MM.1S (cell line): ENCODE measurements at regions not wholly inside any gene's neighbourhood (a gene's known extent, or its start where the extent isn't known, plus 50 kb on each side); places are given as distances from the start of the nearest gene placed in this dataset.

Source experiments
- DNase-seq: peaks from one replicate; pipeline ENCODE4 v3.0.0-alpha.2; 2015
- H2AFZ ChIP-seq: fragments of 300-600 bp; sonication (generic); 2 replicates; pipeline ENCODE4 v1.6.0; 2016; ENCODE audit warnings: antibody characterized with exemption, low read length
- H3F3A ChIP-seq: fragments of 300-600 bp; sonication (generic); 2 replicates; pipeline ENCODE4 v1.6.1; 2016; ENCODE audit warnings: mild to moderate bottlenecking, antibody characterized with exemption, low read length, moderate library complexity, mixed read lengths; ENCODE audit not compliant: insufficient read depth
- H3K27ac ChIP-seq: fragments of 300-600 bp; sonication (generic); 2 replicates; pipeline ENCODE4 v1.5.1; 2016; ENCODE audit warnings: mild to moderate bottlenecking, low read length
- H3K27me3 ChIP-seq: fragments of 300-600 bp; sonication (generic); replicated peaks from 2 replicates; pipeline ENCODE4 v1.6.0; 2016; ENCODE audit warnings: low read length; ENCODE audit not compliant: insufficient read depth
- H3K36me3 ChIP-seq: fragments of 300-600 bp; sonication (generic); replicated peaks from 2 replicates; pipeline ENCODE4 v1.6.1; 2016; ENCODE audit warnings: mild to moderate bottlenecking, low read length, mixed read lengths; ENCODE audit not compliant: insufficient read depth
- H3K4me1 ChIP-seq: fragments of 300-600 bp; sonication (generic); 2 replicates; pipeline ENCODE4 v1.6.1; 2016; ENCODE audit warnings: low read length, mixed read lengths
- H3K4me2 ChIP-seq: fragments of 300-600 bp; sonication (generic); 2 replicates; pipeline ENCODE4 v1.6.0; 2016; ENCODE audit warnings: low read depth, low read length
- H3K4me3 ChIP-seq: fragments of 300-600 bp; sonication (generic); 2 replicates; pipeline ENCODE4 v1.5.1; 2016; ENCODE audit warnings: low read length, mixed read lengths
- H3K79me2 ChIP-seq: fragments of 300-600 bp; sonication (generic); 2 replicates; pipeline ENCODE4 v1.6.1; 2016; ENCODE audit warnings: mixed run types, low read length, mixed read lengths
- H3K9ac ChIP-seq: fragments of 300-600 bp; sonication (generic); 2 replicates; pipeline ENCODE4 v1.6.1; 2016; ENCODE audit warnings: low read length, mixed read lengths
- H3K9me2 ChIP-seq: fragments of 300-600 bp; sonication (generic); replicated peaks from 2 replicates; pipeline ENCODE4 v1.6.1; 2016; ENCODE audit warnings: mild to moderate bottlenecking, low read length, mixed read lengths; ENCODE audit not compliant: insufficient read depth
- H3K9me3 ChIP-seq: fragments of 300-600 bp; sonication (generic); replicated peaks from 2 replicates; pipeline ENCODE4 v1.6.1; 2016; ENCODE audit warnings: mild to moderate bottlenecking, low read length, mixed read lengths; ENCODE audit not compliant: insufficient read depth
- H4K20me1 ChIP-seq: fragments of 300-600 bp; sonication (generic); 2 replicates; pipeline ENCODE4 v1.6.1; 2016; ENCODE audit warnings: mild to moderate bottlenecking, low read length, moderate library complexity, mixed read lengths; ENCODE audit not compliant: insufficient read depth
- CTCF ChIP-seq: fragments of 300-600 bp; sonication (generic); IDR thresholded peaks from 2 replicates; pipeline ENCODE4 v1.5.1; 2016; ENCODE audit warnings: antibody characterized with exemption, low read length, mixed read lengths
- EZH2 ChIP-seq: fragments of 300-600 bp; sonication (generic); optimal IDR thresholded peaks from 2 replicates; pipeline ENCODE3; 2017; ENCODE audit warnings: low read depth, mild to moderate bottlenecking, antibody characterized with exemption, low read length, mixed read lengths
- EZH2phosphoT487 ChIP-seq: fragments of 300-600 bp; sonication (generic); IDR thresholded peaks from 2 replicates; pipeline ENCODE4 v1.6.1; 2018; ENCODE audit warnings: antibody characterized with exemption, low read length

- H3K4me2 ChIP-seq = no peak overlapping the region
- H3K27me3 ChIP-seq = peaks cover 85% of the 10 kb centered on the region
- no peaks in the 10 kb centered on the region for H3K79me2 ChIP-seq
- H3F3A ChIP-seq = no peaks in the 10 kb centered on the region
- H3K36me3 ChIP-seq = no peaks in the 10 kb centered on the region
- no peak for DNase-seq
- no peak for TF ChIP-seq EZH2phosphoT487
- TF ChIP-seq EZH2 = no peak
- TF ChIP-seq CTCF = no peak
- H3K4me1 ChIP-seq = no peaks in the 10 kb centered on the region
- no peak overlapping the region for H2AFZ ChIP-seq
- no peaks in the 10 kb centered on the region for H4K20me1 ChIP-seq
- H3K9me2 ChIP-seq = no peaks in the 10 kb centered on the region
- H3K4me3 ChIP-seq = no peak overlapping the region
- no peaks in the 10 kb centered on the region for H3K9me3 ChIP-seq
- no peak overlapping the region for H3K9ac ChIP-seq
- H3K27ac ChIP-seq = no peak overlapping the region
Observed at GRCh38 chr1:5488448-5488847, 503.8 kb downstream of the NPHP4 start.

GRCh38 chr1:5485968-5486696 lies 506.1 kb downstream of the NPHP4 start:
- Histone ChIP-seq H3K27me3 (peaks cover 84% of the 10 kb centered on the region), H3K9me3 (no peaks in the 10 kb centered on the region), H2AFZ (no peak overlapping the region), H3K4me3 (no peak overlapping the region), H3K36me3 (no peaks in the 10 kb centered on the region), H3K9ac (no peak overlapping the region), H3K4me2 (no peak overlapping the region), H3K79me2 (no peaks in the 10 kb centered on the region), H4K20me1 (no peaks in the 10 kb centered on the region), H3K27ac (no peak overlapping the region), H3F3A (no peaks in the 10 kb centered on the region), H3K9me2 (no peaks in the 10 kb centered on the region), H3K4me1 (no peaks in the 10 kb centered on the region)
- no peak for DNase-seq
- TF ChIP-seq EZH2 (no peak), CTCF (no peak), EZH2phosphoT487 (no peak)

- H4K20me1 ChIP-seq = no peaks in the 10 kb centered on the region
- H3K27ac ChIP-seq = no peak overlapping the region
- TF ChIP-seq CTCF (no peak), EZH2 (no peak), EZH2phosphoT487 (no peak)
- no peak overlapping the region for H3K9ac ChIP-seq
- H2AFZ ChIP-seq = no peak overlapping the region
- H3K27me3 ChIP-seq = peaks cover 84% of the 10 kb centered on the region
- DNase-seq = no peak
- no peak overlapping the region for H3K4me3 ChIP-seq
- no peaks in the 10 kb centered on the region for H3K9me2 ChIP-seq
- no peaks in the 10 kb centered on the region for H3K4me1 ChIP-seq
- no peak overlapping the region for H3K4me2 ChIP-seq
- no peaks in the 10 kb centered on the region for H3K36me3 ChIP-seq
- no peaks in the 10 kb centered on the region for H3K79me2 ChIP-seq
- H3K9me3 ChIP-seq = no peaks in the 10 kb centered on the region
- H3F3A ChIP-seq = no peaks in the 10 kb centered on the region
Observed at GRCh38 chr1:5485436-5485835, 506.8 kb downstream of the NPHP4 start.
